Non-pigmented ciliary epithelial cell (primary cell): ENCODE measurements at regions not wholly inside any gene's neighbourhood (a gene's known extent, or its start where the extent isn't known, plus 50 kb on each side); places are given as distances from the start of the nearest gene placed in this dataset.
"Not testable (repeated sequence)": the region's sequence is repeated elsewhere in the genome, so short reads cannot be mapped to it uniquely, and the experiment has no call there.

Source experiments
- DNase-seq: peaks from one replicate; pipeline ENCODE4 v3.0.0-alpha.2; 2010; ENCODE audit warnings: low read depth

DNA sequence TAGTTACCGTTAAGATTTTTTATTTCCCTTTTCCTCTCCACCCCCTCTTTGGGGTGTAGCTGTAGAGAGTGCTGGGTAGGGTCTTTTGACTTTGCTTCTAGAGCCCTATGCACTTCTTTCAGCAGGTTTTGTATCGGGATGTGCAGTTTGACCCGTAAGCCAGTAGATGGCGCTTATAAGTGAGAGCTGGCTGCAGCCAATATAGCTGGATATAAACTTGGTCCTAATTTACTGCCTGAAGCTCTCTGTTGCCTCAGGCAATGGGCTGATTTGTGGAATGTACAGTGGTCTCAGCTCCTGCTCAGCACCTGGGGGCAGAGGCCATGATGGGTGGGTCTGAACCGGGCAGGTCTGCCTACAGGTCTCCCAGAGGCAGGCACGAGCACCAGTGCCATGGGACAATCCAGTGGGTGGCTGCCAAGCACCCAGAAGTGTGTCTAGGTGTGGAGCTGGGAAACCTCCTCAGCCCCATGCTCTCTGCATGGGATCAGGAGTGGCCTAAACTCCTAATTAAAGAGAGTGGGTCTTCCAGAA lies 146.5 kb downstream of the SPANXN1 start:
- DNase-seq: no peak

DNA sequence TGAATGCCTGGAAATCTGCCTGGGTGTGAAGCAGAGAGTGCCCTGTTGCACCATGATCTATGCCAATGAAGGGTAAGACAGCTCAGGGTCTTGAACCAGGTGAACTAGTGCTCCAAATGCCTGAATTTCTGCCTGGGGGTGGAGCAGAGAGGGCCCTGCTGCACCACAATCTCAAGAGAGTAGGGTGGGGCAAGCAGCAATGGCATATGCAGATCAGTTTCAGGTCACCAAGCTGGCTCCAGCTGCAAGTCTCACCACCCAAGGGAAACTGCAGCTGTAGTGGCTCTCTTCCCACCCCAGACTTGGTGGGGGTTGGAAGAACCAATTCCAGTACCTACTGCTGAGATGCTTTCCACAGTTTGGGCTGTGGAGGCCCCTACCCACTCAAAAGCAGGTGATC lies 147.0 kb downstream of the SPANXN1 start:
- no peak for DNase-seq

DNA sequence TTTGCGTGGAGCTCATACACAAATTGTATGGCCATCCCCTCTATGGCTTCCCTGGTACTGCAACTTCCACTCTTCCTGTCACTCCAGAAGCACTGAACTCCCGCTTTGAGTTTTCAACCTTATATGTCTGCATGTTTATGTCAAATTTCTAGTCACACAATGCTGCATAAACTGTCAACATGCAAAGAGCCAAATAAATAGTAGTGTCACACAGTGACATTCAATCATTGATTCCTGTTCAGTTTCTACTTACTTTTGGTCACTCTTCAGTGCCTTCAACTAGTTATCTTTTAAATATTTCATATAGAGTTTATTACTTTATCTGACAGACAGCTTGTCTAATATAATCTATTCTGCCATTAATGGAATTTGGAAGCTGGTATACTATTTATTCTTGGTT lies 149.3 kb downstream of the SPANXN1 start:
- no peak for DNase-seq

DNA sequence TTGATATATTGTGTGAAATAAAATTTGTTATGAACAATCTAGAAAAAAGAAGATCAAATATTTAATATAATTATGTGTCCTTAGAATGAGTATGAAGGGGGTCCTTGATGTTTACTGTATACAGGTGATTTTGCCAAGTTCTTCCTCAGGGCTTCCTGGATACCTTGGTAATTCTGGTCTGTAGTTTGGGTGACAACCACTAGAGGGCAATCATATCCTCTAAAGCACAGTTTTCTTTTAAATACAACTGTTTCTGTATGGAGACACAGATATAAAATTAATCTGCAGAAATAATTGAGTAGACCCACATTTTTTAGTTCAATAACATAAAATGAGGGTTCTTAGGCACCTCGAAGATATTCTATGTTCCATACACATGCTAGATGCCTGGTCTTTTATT lies 157.7 kb downstream of the SPANXN1 start:
- no peak for DNase-seq

DNA sequence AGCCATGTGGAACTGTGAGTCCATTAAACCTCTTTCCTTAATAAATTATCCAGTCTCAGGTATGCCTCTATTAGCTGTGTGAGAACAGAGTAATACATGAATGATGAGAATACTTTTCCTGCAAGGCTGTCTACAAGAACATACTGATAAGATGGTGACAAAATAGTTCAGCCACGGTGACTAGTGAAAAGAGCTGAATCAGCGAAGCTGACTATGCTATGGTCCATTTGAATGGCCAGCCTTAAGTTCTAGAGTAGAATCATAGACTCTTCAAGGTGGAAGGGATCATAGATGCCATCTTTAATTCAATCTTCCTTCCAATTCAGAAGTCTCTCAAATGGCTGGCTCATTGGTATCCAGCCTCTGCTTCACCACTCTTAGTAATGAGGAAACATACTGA lies 163.3 kb downstream of the SPANXN1 start:
- DNase-seq: no peak

DNA sequence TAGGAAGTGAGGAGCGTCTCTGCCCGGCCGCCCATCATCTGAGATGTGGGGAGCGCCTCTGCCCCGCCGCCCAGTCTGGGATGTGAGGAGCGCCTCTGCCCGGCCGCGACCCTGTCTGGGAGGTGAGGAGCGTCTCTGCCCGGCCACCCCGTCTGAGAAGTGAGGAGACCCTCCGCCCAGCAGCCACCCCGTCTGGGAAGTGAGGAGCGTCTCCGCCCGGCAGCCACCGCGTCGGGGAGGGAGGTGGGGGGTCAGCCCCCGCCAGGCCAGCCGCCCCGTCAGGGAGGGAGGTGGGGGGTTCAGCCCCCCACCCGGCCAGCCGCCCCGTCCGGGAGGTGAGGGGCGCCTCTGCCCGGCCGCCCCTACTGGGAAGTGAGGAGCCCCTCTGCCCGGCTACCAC lies 188.9 kb downstream of the SPANXN1 start:
- not testable (repeated sequence) for DNase-seq

DNA sequence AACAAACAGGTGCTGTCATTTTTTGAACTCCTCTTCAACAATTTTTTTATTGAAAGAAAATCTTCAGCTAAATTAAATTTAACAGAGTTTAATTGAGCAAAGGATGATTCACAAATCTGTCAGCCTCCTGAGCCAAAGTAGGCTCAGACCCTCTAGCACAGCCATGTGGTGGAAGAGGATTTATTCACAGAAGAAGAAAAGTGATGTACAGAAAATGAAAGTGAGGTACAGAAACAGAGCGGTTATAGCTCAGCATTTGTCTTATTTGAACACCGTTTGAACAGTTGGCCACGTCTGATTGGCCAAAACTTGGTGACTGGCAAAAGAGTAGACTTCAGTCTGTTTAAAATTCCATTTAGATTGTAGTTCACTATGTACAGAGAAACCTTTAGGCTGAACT lies 217.3 kb downstream of the SPANXN1 start:
- DNase-seq: no peak

DNA sequence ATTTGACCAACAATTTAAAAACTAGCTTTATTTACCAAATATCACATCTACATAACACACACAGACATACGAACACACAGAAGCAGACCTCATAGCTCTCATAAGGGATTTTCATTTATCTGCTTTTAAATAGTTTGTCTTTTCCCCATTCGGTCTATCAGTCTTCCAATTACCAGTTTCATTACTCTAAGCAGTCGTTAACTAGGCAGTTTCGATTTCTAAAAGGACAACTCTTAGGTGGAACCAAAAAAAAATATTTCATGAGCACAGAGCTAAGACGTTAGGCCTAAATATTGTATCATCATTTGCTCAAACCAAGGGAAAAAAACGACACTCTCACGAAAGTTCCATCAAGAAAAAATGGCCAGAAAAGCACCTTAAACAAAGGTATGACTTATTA lies 228.4 kb downstream of the SPANXN1 start:
- no peak for DNase-seq

DNA sequence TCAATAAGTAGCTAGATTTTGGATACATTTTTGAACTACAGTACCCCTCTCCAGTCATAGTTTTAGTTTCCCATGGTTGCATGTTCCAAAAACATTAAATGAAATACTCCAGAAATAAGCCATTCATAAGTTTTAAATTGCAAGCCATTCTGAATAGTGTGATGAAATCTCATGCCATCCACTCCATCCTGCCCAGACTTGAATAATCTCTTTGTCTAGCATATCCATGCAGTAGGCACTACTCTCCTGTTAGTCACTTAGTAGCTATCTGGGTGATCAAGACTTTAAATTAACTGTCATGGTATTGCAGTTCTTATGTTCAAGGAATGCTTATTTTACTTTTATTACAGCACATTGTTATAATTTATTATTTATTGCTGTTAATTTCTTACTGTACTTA lies 237.4 kb downstream of the SPANXN1 start:
- no peak for DNase-seq

DNA sequence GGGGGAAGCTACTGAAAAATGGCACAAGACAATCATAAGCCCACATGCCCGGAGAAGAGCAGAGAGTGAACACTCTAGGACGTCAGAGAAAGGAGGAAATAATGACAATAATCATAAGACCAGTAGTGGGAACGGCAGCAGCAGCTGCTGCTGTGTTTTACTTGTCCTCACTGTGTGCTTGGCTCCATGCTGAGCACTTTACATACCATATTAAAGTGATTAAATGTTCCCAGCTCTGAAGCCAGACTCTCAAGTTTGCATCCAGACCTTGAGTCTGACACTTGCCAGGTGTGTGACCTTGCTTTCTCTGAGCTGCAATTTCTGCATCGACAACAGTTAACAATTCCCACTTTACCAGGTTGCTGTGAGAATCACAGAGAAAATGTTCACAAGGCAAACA lies 255.4 kb downstream of the SPANXN1 start:
- DNase-seq: no peak

DNA sequence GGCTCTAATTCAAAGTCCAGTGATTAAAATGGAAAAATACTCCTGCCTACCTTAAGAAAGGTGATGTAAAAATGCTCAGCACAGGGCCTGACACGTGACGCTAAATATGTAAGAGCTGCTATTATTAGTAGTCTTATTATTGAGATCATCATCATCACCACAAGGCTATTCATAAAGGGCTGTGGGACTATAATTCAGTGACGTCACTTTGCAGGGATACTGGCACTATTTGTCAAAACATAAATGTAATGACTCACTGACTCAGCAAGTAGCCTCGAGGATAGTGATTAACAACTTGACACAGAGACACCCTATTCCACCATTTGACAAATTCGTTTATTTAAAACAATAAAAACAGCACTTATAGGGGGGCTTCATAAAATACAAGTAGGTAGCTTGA lies 258.9 kb downstream of the SPANXN1 start:
- no peak for DNase-seq

DNA sequence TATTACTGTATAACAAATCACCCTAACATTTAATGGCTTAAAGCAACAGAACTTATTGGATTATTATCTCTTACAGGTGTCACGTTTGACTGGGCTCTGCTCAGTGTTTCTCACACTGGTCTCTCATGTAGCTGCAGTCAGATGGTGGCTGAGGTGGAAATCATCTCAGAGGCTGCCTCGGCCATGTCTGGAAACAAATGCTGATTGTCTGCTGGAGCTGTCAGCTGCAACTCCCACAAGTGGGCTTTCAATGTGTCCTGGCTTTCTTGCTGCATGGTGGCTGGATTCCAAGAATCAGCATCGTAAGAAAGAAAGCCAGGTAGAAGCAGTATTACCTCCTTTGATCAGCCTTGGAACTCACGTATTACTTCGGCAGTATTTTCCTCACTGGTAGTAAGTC lies 277.6 kb downstream of the SPANXN1 start:
- no peak for DNase-seq

DNA sequence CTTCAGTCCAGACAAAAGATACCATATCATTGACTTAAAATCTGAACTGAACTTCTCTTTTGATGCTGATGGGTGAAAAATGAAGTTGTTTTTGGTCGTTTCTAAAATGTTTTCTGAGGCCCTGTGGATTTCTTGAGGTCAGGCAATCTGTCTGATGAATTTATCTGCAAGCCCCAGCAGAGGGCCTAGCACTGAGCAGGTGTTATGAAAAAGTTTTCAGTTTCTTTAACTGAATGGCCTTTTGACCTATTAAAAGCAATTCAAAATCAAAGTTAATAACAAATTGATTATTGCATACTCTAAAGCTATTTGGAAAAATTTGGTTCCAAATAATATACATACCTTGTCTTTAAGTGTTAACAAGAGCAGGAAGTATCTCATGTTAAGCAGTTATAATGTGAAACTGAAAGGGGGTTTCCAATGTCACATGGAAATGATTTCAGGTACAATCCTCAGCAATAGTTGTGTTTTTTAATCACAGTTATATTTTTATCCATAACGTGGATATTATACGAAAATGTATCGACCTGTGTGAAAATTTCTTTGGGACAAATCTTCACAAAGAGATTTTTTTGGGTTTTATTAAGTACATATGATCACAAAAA lies 285.0 kb downstream of the SPANXN1 start:
- DNase-seq: no peak

DNA sequence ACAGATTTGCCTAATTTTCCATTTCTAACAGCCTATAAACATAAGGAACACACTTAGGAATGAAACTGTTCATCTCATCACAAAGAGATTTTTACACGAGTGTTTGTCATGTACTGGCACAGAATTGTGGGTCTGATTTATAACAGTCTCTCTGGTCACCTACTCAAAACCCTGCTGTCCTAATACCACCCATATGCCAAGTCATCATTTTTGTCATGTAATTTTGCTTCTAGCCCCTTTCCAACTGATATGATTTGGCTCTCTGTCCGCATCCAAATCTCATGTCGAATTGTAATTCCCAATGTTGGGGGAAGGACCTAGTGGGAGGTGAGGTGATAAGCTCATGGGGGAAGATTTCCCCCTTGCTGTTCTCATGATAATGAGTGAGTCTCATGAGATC lies 284.1 kb upstream of the SLITRK2 start:
- no peak for DNase-seq

DNA sequence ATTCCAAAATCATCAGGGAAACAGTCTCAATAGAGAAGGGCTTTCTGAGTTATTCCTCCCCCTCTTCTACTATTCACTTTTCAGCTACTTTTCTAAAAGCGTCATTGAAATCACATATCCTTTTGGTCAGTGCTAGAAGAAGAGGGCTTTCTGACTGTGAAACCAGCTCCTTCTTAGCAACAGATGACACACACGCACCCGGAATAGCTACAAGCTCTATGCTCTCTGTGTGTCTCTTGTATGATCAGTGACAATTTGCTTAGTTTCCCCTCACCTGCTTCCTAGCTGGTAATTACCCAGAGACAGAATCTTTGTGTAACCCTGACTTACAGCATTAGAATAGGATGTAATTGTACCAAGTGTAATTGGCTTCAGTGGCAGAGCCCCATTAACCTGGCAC lies 268.1 kb upstream of the SLITRK2 start:
- no peak for DNase-seq

DNA sequence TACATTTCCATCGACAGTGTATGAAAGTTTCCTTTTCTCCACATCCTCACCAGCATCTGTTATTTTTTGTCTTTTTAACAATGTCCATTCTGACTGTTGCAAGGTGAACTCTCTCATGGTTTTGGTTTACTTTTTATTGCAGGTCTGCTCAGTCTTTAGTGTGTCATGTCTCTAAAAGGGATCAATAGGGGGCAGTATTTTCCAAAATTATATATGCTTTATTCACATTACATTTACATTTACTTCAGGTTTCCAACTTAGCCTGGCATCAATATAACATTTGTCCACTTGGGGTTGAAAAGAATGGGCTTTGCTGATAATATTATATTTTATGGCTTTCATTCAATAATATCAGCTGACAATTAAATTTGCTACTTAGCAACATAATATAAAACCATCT lies 265.0 kb upstream of the SLITRK2 start:
- DNase-seq: no peak

DNA sequence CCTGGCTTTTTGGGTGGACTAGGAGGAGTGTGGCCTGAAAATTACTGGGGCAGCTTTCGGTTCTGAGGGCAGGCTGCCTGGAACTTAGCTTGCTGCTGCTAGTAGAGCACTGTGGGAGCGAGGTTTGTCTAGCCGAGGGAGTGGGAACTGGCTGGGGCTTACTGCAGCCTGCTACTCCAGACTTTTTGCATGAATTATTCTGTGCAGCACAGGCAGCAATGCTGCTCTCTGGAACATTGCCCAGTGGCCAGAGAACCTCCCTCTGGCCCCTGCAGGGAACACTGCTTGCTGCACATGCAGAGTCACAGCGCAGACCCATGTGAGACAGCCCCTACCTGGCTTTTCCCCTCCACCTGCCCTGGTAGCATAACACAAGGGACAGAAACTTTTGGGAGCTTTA lies 263.9 kb upstream of the SLITRK2 start:
- DNase-seq: no peak

DNA sequence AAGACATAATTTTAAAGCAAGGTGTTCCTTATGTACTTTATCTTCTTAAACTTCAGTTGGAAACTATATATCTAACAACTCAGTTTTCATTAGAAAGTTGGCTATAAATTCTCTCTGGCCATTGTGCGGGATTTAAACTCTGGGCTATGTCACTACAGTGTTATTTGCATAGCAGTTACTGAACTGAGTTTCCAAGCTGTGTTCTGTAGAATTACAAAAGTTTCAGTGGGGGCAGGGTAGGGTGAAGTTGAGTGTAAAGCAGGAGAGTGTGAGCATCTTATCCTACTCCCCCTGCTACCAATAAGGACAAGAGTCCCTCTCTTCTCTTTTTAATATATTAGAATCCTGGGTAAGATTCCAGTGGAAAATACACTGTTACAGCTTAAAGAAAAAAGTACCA lies 254.5 kb upstream of the SLITRK2 start:
- no peak for DNase-seq

DNA sequence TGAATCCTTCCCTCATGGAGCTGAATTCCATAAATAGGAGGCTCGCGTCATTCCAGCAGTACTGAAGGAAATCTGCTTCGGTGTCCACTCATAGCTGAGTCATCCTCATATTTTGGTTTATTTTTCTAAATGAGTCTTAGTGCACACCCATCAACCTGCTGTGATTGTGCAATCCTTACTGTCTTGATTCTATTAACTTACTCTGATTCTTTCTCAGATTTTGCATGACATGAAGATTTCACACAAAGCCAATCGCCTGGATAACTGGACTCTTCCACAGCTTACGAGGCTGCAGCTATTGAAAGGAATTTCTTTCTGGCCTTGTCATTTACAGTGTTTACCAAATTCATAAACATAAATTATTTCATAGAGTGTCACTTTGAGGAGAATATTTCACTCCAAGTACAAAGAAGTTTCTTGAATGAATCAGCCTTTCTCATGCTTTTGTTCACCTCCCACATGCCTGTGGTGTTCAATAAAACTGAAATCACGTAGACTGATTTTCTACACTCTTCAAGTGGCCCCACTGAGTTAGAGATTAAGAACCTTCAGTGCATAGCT lies 207.6 kb upstream of the SLITRK2 start:
- DNase-seq: no peak

DNA sequence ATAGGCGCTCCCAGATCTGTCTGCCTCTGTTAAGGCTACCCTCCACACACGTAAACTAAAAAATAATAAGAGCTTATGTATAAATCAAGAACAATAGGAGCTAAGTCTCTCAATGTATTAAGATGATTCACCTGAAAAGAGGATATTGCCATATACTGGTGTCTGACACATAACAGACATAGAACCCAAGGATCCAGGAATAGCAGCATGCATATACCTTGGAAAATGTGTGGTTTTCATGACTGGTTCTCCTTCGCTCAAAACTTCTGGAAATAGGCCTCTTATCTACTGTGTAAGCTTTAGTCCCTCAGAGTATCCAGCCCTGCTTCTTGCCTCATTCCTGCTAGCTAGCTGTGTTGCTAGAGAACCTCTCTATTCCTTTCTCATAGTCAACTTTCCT lies 203.7 kb upstream of the SLITRK2 start:
- no peak for DNase-seq

DNA sequence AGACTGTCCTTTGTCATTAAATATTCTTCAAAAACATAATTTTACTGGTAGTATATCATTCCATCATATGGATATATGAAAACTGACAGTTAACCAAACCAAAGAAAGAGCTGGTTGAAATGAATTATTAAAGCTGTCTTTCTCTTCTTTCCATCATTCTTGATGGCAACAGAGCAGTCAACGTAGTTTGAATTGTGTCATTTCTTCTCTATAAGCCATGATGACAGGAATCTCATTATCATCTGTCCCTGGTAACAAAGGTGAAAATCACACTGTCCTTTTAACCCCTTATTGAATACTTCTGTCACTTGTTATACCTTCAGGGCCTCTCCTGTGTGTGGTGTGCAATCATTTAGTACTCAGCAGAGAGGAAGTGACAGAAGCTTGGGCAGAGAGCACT lies 197.0 kb upstream of the SLITRK2 start:
- DNase-seq: no peak

DNA sequence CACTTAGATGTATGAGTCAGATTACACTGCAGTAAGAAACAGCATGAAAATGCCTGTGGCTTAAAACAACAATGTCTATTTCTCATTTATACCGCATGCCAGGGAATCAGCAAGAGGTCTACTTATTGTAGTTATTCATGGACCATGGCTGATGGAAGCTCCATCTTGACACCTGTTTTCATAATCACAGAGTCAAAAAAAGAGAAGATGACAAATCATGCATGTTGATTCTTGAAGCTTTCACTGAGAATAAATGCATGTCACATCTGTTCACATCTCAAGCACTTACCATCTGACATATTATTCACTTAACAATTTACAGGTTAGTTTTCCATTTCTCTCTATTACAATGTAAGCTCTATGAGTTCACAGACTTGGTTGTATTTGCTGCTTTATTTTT lies 194.2 kb upstream of the SLITRK2 start:
- no peak for DNase-seq

DNA sequence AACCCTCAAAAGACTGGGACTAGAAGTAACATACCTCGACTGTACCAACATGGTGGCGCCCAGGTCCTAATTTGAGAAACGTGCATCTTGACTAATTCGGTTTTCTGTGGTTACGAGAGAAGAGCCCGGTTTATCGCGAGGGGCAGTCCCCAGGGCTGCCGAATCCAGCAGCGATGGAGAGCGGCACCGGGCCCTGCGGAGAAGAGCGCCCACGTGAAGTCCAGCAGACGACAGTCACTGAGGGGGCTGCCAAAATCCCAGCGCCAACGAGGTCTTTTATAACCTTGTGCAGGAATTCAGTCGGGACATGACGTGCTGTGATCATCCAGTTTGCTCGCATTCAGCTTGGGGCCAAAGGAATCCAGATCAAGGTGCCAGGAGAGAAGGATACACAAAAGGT lies 187.5 kb upstream of the SLITRK2 start:
- DNase-seq: no peak

DNA sequence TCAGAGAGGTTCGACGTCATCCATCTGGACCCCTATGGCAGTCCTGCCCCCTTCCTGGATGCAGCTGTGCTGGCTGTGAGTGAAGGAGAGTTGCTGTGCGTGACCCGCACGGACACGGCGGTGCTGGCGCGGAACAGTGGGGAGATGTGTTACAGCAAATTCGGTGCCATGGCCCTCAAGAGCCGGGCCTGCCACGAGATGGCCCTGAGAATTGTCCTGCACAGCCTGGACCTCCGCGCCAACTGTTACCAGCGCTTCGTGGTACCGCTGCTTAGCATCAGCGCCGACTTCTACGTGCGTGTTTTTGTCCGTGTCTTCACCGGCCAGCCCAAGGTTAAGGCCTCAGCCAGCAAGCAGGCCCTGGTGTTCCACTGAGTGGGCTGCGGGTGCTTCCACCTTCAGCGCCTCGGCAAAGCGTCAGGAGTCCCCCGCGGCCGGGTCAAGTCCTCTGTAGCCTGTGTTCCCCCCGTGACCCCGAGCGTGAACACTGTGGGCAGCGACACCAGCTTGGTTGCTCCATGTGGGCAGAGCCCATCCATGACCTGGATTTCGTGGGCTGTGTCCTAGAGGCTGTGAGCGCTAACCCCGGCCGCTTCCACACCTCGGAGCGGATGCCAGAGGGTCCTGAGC lies 186.7 kb upstream of the SLITRK2 start:
- no peak for DNase-seq
